ENCODE measurements at regions not wholly inside any gene's neighbourhood (a gene's known extent, or its start where the extent isn't known, plus 50 kb on each side); places are given as distances from the start of the nearest gene placed in this dataset.

- Histone ChIP-seq H3K36me3 (ENCODE audit: control insufficient read depth in 4 of 4, insufficient read depth in 3 of 4, low read depth in 1 of 4, low read length in 3 of 4) (no peaks in the 10 kb centered on the region), H3K4me3 (ENCODE audit: low read depth in 1 of 3, low read length in 3 of 3) (no peak overlapping the region), H3K9ac (ENCODE audit: low read depth in 1 of 2, low read length in 2 of 2) (no peak overlapping the region), H3K27ac (ENCODE audit: low read depth in 1 of 2, low read length in 2 of 2) (no peak overlapping the region), H3K9me3 (ENCODE audit: control insufficient read depth in 4 of 4, low read length in 3 of 4) (no peaks in the 10 kb centered on the region), H3K27me3 (ENCODE audit: control insufficient read depth in 4 of 4, insufficient read depth in 4 of 4, low read length in 3 of 4) (no peaks in the 10 kb centered on the region), H3K4me1 (ENCODE audit: control insufficient read depth in 4 of 4, insufficient read depth in 4 of 4, low read length in 3 of 4) (no peaks in the 10 kb centered on the region)
- WGBS: 56% methylated on average over 1 of the region's 1 CpG
- no peak for TF ChIP-seq FOXA2 (IDR thresholded peaks at IDR 0.05)
- TF ChIP-seq SP1 (IDR thresholded peaks at IDR 0.05): no peak
- no peak for TF ChIP-seq EGR1 (IDR thresholded peaks at IDR 0.05; ENCODE audit: low read depth in 2 of 2)
- TF ChIP-seq TAF1 (conservative IDR thresholded peaks at IDR 0.05): no peak
- TF ChIP-seq YY1 (IDR thresholded peaks at IDR 0.05): no peak
- no peak for TF ChIP-seq NR2F2 (IDR thresholded peaks at IDR 0.05)
- no peak for TF ChIP-seq RXRA (IDR thresholded peaks at IDR 0.05)
- TF ChIP-seq ATF3 (IDR thresholded peaks at IDR 0.05): no peak
- no peak for TF ChIP-seq HNF4G (IDR thresholded peaks at IDR 0.05)
- TF ChIP-seq GABPA (IDR thresholded peaks at IDR 0.05 in 1 of 2, conservative IDR thresholded peaks at IDR 0.05 in 1 of 2): no peak
- TF ChIP-seq MAX (IDR thresholded peaks at IDR 0.05): no peak
- TF ChIP-seq FOXA1 (IDR thresholded peaks at IDR 0.05): no peak
- TF ChIP-seq JUND (IDR thresholded peaks at IDR 0.05): no peak
- TF ChIP-seq CTCF (IDR thresholded peaks at IDR 0.05; ENCODE audit: low read depth, low read length, missing input control): no peak
- no peak for TF ChIP-seq ZBTB33 (IDR thresholded peaks at IDR 0.05)
- TF ChIP-seq RAD21 (IDR thresholded peaks at IDR 0.05): no peak
- DNase-seq (ENCODE audit: low spot score): no peak
These were observed 252.9 kb upstream of the ZFP64 start for GRCh38 chr20:52444455-52444854.

GRCh38 chr20:52443874-52444273 lies 252.3 kb upstream of the ZFP64 start:
- Histone ChIP-seq H3K36me3 (ENCODE audit: control insufficient read depth in 4 of 4, insufficient read depth in 3 of 4, low read depth in 1 of 4, low read length in 3 of 4) (no peaks in the 10 kb centered on the region), H3K27ac (ENCODE audit: low read depth in 1 of 2, low read length in 2 of 2) (no peak overlapping the region), H3K9ac (ENCODE audit: low read depth in 1 of 2, low read length in 2 of 2) (no peak overlapping the region), H3K4me1 (ENCODE audit: control insufficient read depth in 4 of 4, insufficient read depth in 4 of 4, low read length in 3 of 4) (no peaks in the 10 kb centered on the region), H3K27me3 (ENCODE audit: control insufficient read depth in 4 of 4, insufficient read depth in 4 of 4, low read length in 3 of 4) (no peaks in the 10 kb centered on the region), H3K9me3 (ENCODE audit: control insufficient read depth in 4 of 4, low read length in 3 of 4) (no peaks in the 10 kb centered on the region), H3K4me3 (ENCODE audit: low read depth in 1 of 3, low read length in 3 of 3) (no peak overlapping the region)
- TF ChIP-seq ATF3 (IDR thresholded peaks at IDR 0.05) (no peak), NR2F2 (IDR thresholded peaks at IDR 0.05) (no peak), YY1 (IDR thresholded peaks at IDR 0.05) (no peak)
- DNase-seq (ENCODE audit: low spot score): no peak

GRCh38 chr20:52441710-52442109 lies 250.1 kb upstream of the ZFP64 start:
- no peaks in the 10 kb centered on the region for H3K9me3 ChIP-seq (ENCODE audit: control insufficient read depth in 4 of 4, low read length in 3 of 4)
- DNase-seq (ENCODE audit: low spot score): no peak
- H3K4me3 ChIP-seq (ENCODE audit: low read depth in 1 of 3, low read length in 3 of 3): no peak overlapping the region
- H3K27ac ChIP-seq (ENCODE audit: low read depth in 1 of 2, low read length in 2 of 2): no peak overlapping the region
- H3K27me3 ChIP-seq (ENCODE audit: control insufficient read depth in 4 of 4, insufficient read depth in 4 of 4, low read length in 3 of 4): no peaks in the 10 kb centered on the region
- WGBS: 80% methylated on average over 5 of the region's 5 CpGs
- TF ChIP-seq FOXA1 (IDR thresholded peaks at IDR 0.05): no peak
- TF ChIP-seq HNF4G (IDR thresholded peaks at IDR 0.05): no peak
- no peak for TF ChIP-seq ATF3 (IDR thresholded peaks at IDR 0.05)
- TF ChIP-seq TAF1 (conservative IDR thresholded peaks at IDR 0.05): no peak
- no peaks in the 10 kb centered on the region for H3K36me3 ChIP-seq (ENCODE audit: control insufficient read depth in 4 of 4, insufficient read depth in 3 of 4, low read depth in 1 of 4, low read length in 3 of 4)
- no peak overlapping the region for H3K9ac ChIP-seq (ENCODE audit: low read depth in 1 of 2, low read length in 2 of 2)
- H3K4me1 ChIP-seq (ENCODE audit: control insufficient read depth in 4 of 4, insufficient read depth in 4 of 4, low read length in 3 of 4): no peaks in the 10 kb centered on the region
